ENCODE measurements at regions not wholly inside any gene's neighbourhood (a gene's known extent, or its start where the extent isn't known, plus 50 kb on each side); places are given as distances from the start of the nearest gene placed in this dataset.
"Not testable (repeated sequence)": the region's sequence is repeated elsewhere in the genome, so short reads cannot be mapped to it uniquely, and the experiment has no call there.

DNA sequence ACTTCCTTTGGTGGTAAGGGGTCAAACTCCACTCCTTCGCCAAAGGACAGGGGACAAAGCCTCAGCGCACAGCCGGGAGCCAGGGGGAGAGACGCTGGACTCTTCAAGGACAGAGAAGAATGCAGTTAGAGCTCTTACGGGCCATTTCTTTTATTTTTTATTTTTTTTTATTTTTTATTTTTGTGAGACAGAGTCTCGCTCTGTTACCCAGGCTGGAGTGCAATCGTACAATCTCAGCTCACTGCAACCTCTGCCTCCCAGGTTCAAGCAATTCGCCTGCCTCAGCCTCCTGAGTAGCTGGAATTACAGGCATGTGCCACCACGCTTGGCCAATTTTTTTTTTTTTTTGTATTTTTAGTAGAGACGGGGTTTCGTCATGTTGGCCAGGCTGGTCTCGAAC is 93.2 kb upstream of the RPH3AL start, which contains the start of gene RFLNB:
Gene RFLNB (minus strand): TSS at position 101 of the 400 bp plus-strand sequence.
- H3K4me3 Mint-ChIP-seq, result not testable (repeated sequence)

DNA sequence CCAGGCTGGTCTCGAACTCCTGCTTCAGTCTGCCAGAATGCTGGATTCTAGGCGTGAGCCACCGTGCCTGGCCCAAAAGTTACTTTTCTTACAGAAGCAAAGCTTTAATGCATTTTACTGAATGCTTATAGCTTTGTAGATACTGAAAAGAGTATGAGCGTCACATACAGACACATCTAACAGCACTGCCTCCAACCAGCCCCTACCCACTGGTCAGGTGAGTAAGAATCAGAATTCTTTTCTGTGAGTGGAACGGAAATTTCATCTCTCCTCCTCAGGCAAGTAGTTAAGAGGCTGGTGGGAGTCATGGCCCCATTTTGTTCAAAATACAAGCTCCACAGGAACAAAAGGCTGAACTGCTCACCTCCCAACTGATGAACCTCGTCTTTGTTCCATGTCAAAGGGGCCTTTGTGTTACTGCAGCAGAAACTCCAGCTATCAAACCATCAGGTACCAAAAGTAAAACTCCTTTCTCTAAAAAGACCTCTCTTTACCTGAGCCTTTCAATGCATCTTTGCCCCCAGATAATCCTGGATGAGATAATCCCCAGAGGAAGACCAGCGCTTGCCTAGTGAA is 92.4 kb upstream of the RPH3AL start:
- Mint-ChIP-seq H3K4me3 (no peak overlapping the region), H3K27me3 (peaks cover 3% of the 10 kb centered on the region), H3K9me3 (no peaks in the 10 kb centered on the region), H3K36me3 (no peaks in the 10 kb centered on the region), H3K4me1 (peaks cover 2% of the 10 kb centered on the region), H3K27ac (no peak overlapping the region)
- DNase-seq (ENCODE audit: low spot score in 2 of 2) (no peak), ATAC-seq (ENCODE audit: low read depth) (no peak)

More for the DNA sequence above, 93.2 kb upstream of the RPH3AL start, which contains the start of gene RFLNB:
- not testable (repeated sequence) for DNase-seq (ENCODE audit: low spot score in 2 of 2); H3K36me3 Mint-ChIP-seq; H3K27me3 Mint-ChIP-seq; ATAC-seq (ENCODE audit: low read depth); H3K4me1 Mint-ChIP-seq; H3K9me3 Mint-ChIP-seq; H3K27ac Mint-ChIP-seq

DNA sequence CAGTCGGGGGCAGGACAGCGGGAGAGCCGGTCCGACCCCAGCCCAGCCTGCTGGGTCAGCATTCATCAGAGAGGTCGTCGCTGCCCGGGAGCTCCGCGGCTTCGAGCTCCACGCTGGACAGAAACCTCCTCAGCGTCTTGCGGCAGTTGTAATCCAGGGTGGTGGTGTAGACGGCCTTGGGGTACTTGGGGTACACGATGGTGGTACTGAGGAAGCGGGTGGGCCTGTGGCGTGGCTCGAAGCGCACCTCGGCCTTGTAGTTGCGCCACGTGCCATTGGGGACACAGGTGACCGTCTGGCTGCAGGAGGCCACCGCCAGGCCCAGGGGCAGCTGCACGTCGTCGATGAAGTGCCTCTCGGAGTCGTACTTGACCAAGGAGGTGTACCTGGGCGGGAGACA is 90.5 kb upstream of the RPH3AL start:
- ATAC-seq (ENCODE audit: low read depth) (no peak), DNase-seq (ENCODE audit: low spot score in 2 of 2) (no peak)
- no peaks in the 10 kb centered on the region for H3K36me3 Mint-ChIP-seq
- H3K4me3 Mint-ChIP-seq, result no peak overlapping the region
- H3K9me3 Mint-ChIP-seq, result no peaks in the 10 kb centered on the region
- H3K27me3 Mint-ChIP-seq, result peaks cover 3% of the 10 kb centered on the region
- H3K27ac Mint-ChIP-seq, result no peak overlapping the region
- peaks cover 2% of the 10 kb centered on the region for H3K4me1 Mint-ChIP-seq

DNA sequence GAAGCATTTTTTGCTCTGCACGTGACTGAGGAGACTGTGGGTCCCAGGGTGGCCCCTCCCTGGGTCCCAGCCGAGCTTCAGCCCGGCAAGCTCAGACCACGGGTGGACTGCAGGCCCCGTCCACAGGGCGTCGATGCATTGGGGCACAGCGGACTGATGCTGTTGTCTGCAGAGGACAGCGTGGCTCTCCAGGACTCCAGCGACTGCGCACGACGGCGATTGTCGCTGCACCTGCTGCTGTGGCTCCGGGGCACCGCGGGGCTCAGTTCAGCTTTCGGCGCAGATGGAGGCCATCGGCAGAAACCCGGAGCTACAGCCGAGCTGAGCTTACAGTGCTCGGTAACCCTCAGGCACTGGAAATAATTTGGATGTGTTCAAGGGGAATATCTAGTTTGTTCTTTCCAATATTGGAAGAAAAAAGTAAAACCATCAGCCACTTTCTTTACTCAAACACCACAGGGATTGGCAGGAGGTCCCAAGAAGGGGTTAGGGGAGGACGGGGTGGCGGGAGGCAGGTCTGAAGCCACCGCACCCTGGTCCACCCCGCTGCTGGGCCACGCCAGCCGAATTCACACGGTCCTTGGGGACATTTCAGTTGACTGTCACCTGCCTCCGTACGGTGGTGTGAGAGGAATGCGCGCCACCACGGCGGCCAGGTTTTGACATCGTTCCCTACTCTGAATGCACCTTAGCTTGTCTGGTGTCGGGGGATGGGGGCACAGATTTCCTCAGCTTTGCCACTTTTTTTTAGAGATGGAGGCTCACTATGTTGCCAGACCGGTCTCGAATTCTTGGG is 88.7 kb upstream of the RPH3AL start:
- Mint-ChIP-seq H3K27me3 (no peaks in the 10 kb centered on the region), H3K4me1 (no peaks in the 10 kb centered on the region), H3K36me3 (no peaks in the 10 kb centered on the region), H3K4me3 (no peak overlapping the region), H3K9me3 (no peaks in the 10 kb centered on the region), H3K27ac (no peak overlapping the region)
- ATAC-seq (ENCODE audit: low read depth) (no peak), DNase-seq (ENCODE audit: low spot score in 2 of 2) (no peak)

DNA sequence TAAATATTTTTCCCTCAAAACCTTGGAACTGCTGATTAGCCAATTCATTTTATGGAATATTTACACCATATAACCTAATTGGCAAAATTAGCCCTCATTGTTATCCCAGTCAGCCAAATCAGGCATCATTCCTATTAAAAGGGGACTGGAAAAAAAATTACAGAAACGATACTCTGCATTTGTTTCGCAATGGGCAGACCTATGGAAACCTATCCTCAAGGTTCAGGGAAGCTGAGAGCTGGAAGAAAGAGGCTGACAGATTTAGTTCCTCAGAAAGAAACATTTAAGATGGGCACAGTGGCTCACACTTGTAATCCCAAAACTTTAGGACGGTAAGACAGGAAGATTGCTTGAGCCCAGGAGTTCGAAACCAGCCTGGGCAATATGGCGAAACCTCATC is 85.6 kb upstream of the RPH3AL start:
- H3K36me3 Mint-ChIP-seq, result peaks cover 5% of the 10 kb centered on the region
- ATAC-seq (ENCODE audit: low read depth), result no peak
- peaks cover 6% of the 10 kb centered on the region for H3K27me3 Mint-ChIP-seq
- no peak overlapping the region for H3K4me3 Mint-ChIP-seq
- peaks cover 6% of the 10 kb centered on the region for H3K9me3 Mint-ChIP-seq
- H3K27ac Mint-ChIP-seq, result no peak overlapping the region
- no peaks in the 10 kb centered on the region for H3K4me1 Mint-ChIP-seq
- no peak for DNase-seq (ENCODE audit: low spot score in 2 of 2)

DNA sequence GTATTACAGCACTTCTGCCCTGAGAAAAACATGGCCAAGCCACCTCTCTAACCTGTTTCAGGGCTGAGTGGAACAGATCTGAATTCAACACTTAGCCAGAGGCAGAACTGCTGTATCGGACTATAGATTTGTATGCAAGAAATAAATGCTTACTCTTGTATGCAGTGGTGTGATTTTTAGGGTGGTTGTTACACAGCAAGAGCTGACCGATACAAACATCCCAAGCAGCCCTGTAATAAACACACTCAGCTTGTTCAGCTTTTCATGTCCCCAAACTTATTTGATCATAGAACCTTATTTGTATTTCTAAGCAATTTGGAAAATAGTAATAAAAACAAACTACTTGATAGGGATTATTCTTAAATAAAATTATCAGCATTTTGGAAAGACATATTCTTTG is 84.9 kb upstream of the RPH3AL start:
- Mint-ChIP-seq H3K4me1 (no peaks in the 10 kb centered on the region), H3K9me3 (peaks cover 6% of the 10 kb centered on the region), H3K36me3 (peaks cover 5% of the 10 kb centered on the region), H3K27me3 (peaks cover 6% of the 10 kb centered on the region), H3K4me3 (no peak overlapping the region), H3K27ac (no peak overlapping the region)
- no peak for ATAC-seq (ENCODE audit: low read depth)
- no peak for DNase-seq (ENCODE audit: low spot score in 2 of 2)

DNA sequence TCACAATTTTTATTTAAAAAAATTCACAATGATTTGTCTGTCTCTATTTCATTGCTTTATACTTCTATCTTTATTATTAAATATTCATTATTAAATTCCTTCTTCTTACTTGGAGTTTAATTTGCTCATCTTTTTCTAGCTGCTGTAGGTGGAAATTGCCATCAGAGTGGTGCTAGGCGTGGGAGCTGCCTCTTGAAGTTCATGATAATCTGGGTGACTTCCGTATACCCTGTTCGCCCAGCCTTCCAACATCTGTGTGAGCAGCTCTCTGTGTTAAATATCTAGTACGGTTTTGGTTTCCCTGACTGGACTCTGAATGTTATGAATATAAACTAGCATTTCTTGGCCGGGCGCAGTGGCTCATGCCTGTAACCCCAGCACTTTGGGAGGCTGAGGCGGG is 84.0 kb upstream of the RPH3AL start:
- ATAC-seq (ENCODE audit: low read depth), result no peak

DNA sequence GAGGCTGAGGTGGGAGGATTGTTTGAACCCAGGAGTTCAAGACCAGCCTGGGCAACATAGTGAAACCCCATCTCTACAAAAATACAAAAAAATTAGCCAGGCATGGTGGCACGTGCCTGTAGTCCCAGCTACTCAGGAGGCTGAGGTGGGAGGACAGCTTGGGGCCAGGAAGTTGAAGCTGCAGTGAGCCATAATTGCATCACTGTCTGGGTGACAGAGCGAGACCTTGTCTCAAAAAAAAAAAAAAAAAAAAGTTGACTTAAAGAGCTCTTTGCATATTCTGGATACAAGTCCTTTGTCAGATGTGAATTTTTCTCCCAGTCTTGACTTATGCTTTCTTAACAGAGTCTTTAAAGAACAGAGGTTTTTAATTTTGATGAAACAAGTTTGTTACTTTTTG is 79.9 kb upstream of the RPH3AL start:
- not testable (repeated sequence) for ATAC-seq (ENCODE audit: low read depth); H3K4me3 Mint-ChIP-seq; H3K4me1 Mint-ChIP-seq; H3K27ac Mint-ChIP-seq; H3K27me3 Mint-ChIP-seq; DNase-seq (ENCODE audit: low spot score in 2 of 2); H3K36me3 Mint-ChIP-seq; H3K9me3 Mint-ChIP-seq

More for the DNA sequence above, 84.0 kb upstream of the RPH3AL start:
- Mint-ChIP-seq H3K27me3 (peaks cover 6% of the 10 kb centered on the region), H3K9me3 (peaks cover 6% of the 10 kb centered on the region), H3K36me3 (peaks cover 5% of the 10 kb centered on the region), H3K4me3 (no peak overlapping the region), H3K27ac (no peak overlapping the region), H3K4me1 (no peaks in the 10 kb centered on the region)
- DNase-seq (ENCODE audit: low spot score in 2 of 2), result no peak

DNA sequence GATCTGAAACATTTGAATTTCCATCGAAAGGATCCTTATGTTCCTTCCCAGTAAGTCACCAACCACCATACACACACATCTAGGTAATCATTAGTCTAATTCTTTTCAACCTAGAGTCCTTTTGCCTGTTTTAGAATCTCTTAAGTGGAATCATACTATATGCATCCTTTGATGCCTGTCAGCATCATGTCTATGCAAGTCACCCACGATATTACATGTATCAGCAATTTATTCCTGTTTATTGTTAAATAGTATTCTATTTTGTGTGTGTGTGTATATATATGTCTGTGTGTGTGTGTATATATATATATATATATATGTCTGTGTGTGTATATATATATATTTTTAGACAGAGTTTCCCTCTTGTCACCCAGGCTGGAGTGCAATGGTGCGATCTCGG is 78.9 kb upstream of the RPH3AL start:
- peaks cover 5% of the 10 kb centered on the region for H3K36me3 Mint-ChIP-seq
- ATAC-seq (ENCODE audit: low read depth), result no peak
- DNase-seq (ENCODE audit: low spot score in 2 of 2), result no peak
- no peak overlapping the region for H3K4me3 Mint-ChIP-seq
- H3K9me3 Mint-ChIP-seq, result peaks cover 6% of the 10 kb centered on the region
- peaks cover 6% of the 10 kb centered on the region for H3K27me3 Mint-ChIP-seq
- no peak overlapping the region for H3K27ac Mint-ChIP-seq
- H3K4me1 Mint-ChIP-seq, result no peaks in the 10 kb centered on the region

DNA sequence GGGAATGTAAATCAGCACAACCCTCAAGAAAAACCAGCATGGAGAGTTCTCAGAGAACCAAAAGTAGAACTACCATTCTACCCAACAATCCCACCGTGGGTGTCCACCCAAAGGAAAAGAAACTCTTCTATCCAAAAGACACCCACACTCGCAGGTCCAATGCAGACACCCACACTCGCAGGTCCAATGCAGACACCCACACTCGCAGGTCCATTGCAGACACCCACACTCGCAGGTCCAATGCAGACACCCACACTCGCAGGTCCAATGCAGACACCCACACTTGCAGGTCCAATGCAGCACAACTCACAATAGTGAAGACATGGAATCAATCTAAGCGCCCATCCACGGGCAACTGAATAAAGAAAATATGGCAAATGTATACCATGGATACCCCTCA is 77.0 kb upstream of the RPH3AL start:
- Mint-ChIP-seq H3K9me3 (no peaks in the 10 kb centered on the region), H3K4me3 (no peak overlapping the region), H3K36me3 (no peaks in the 10 kb centered on the region), H3K4me1 (no peaks in the 10 kb centered on the region), H3K27me3 (no peaks in the 10 kb centered on the region), H3K27ac (no peak overlapping the region)
- no peak for DNase-seq (ENCODE audit: low spot score in 2 of 2)
- ATAC-seq (ENCODE audit: low read depth), result no peak

DNA sequence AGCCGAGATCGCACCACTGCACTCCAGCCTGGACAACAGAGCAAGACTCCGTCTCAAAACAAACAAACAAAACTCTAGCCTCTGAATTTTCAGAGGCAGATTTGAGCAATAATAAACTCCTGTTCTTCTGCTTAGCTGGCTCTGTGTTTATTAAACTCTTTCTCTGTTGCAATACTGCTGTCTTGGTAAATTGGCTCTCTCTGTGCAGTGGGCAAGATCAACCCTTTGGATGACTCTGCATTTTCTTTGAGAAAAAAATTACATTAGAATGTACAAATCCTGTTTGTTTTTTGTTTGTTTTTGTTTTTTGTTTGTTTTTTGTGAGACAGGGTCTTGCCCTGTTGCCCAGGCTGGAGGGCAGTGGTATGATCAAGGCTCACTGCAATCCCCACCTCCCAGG is 75.8 kb upstream of the RPH3AL start:
- no peak overlapping the region for H3K27ac Mint-ChIP-seq
- H3K36me3 Mint-ChIP-seq, result no peaks in the 10 kb centered on the region
- no peaks in the 10 kb centered on the region for H3K27me3 Mint-ChIP-seq
- ATAC-seq (ENCODE audit: low read depth), result no peak
- DNase-seq (ENCODE audit: low spot score in 2 of 2), result no peak
- no peaks in the 10 kb centered on the region for H3K4me1 Mint-ChIP-seq
- no peaks in the 10 kb centered on the region for H3K9me3 Mint-ChIP-seq
- H3K4me3 Mint-ChIP-seq, result no peak overlapping the region

DNA sequence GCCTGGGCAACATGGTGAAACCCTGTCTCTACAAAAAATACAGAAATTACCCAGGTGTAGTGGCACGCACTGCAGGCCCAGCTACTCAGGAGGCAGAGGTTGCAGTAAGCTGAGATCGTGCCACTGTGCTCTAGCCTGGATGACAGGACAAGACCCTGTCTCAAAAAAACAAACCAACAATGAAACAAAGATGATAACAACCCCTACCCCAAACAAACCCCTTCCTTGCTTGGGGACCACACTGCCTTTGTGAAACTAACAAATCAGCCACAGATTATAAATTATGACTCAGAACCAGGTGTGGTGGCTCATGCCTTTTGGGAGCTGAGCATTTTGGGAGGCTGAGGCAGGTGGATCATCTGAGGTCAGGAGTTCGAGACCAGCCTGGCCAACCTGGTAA is 75.3 kb upstream of the RPH3AL start:
- H3K4me1 Mint-ChIP-seq, result no peaks in the 10 kb centered on the region
- H3K36me3 Mint-ChIP-seq, result no peaks in the 10 kb centered on the region
- no peak for DNase-seq (ENCODE audit: low spot score in 2 of 2)
- no peak overlapping the region for H3K27ac Mint-ChIP-seq
- H3K27me3 Mint-ChIP-seq, result no peaks in the 10 kb centered on the region
- ATAC-seq (ENCODE audit: low read depth), result no peak
- no peaks in the 10 kb centered on the region for H3K9me3 Mint-ChIP-seq
- no peak overlapping the region for H3K4me3 Mint-ChIP-seq

DNA sequence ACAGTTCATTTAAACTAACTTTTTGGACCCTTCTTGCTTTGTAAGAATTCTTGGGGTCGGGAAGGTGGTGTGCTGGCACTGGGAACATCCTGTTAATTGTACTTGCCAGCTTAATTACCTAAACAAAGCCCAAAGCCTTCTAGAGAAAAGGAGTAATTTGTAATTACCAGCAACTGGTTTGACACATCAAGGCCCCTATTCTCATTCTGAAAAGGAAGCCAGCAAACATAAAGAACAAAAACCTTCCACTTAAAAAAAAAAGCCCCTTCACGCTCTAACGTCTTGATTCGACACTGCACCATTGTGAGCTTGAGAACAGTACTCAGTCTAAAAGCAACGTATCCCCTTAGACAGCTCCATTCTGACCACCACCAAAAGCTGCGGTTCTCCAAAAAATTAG is 74.7 kb upstream of the RPH3AL start:
- DNase-seq (ENCODE audit: low spot score in 2 of 2) (no peak), ATAC-seq (ENCODE audit: low read depth) (no peak)
- no peak overlapping the region for H3K4me3 Mint-ChIP-seq
- no peak overlapping the region for H3K27ac Mint-ChIP-seq
- no peaks in the 10 kb centered on the region for H3K9me3 Mint-ChIP-seq
- H3K36me3 Mint-ChIP-seq, result no peaks in the 10 kb centered on the region
- H3K4me1 Mint-ChIP-seq, result no peaks in the 10 kb centered on the region
- no peaks in the 10 kb centered on the region for H3K27me3 Mint-ChIP-seq

DNA sequence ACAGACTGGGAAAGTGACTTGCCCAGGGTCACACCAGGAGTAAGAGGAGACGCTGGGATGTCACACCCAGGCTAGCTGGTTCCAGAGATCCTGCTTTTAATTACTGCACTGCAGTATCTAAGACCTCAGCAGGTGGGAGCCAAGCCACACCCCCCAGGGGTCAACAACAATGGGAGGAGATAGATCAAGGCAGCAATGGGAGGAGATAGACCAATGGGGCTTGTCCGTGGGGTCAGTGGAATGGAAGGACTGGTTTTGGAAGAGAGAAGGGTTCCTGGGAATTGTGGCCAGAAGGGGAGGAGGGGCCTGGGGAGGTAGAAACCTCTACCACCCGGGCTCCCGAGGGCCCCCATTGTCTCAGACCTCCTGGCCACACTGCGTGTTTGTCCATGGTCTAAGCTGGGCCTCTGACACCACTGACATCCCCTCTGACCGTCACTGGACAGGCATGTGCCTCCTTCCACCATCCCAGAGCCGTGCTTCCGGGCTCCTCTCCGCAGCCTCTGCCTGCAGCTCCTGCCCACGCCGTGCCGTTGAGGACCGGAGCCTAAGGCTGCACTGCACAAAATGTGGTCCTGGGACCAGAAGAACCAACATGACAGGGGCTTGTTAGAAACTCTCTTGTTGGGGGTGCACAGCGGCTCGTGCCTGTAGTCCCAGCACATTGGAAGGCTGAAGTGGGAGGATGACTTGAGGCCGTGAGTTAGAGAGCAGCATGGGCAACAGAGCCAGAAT is 69.8 kb upstream of the RPH3AL start:
- Mint-ChIP-seq H3K27ac (no peak overlapping the region), H3K4me3 (no peak overlapping the region), H3K36me3 (peaks cover 2% of the 10 kb centered on the region), H3K9me3 (no peaks in the 10 kb centered on the region), H3K27me3 (peaks cover 4% of the 10 kb centered on the region), H3K4me1 (peaks cover 2% of the 10 kb centered on the region)
- ATAC-seq (ENCODE audit: low read depth) (no peak), DNase-seq (ENCODE audit: low spot score in 2 of 2) (no peak)

Data from memory B cell (primary cell).